ENCODE measurements at regions not wholly inside any gene's neighbourhood (a gene's known extent, or its start where the extent isn't known, plus 50 kb on each side); places are given as distances from the start of the nearest gene placed in this dataset.

DNA sequence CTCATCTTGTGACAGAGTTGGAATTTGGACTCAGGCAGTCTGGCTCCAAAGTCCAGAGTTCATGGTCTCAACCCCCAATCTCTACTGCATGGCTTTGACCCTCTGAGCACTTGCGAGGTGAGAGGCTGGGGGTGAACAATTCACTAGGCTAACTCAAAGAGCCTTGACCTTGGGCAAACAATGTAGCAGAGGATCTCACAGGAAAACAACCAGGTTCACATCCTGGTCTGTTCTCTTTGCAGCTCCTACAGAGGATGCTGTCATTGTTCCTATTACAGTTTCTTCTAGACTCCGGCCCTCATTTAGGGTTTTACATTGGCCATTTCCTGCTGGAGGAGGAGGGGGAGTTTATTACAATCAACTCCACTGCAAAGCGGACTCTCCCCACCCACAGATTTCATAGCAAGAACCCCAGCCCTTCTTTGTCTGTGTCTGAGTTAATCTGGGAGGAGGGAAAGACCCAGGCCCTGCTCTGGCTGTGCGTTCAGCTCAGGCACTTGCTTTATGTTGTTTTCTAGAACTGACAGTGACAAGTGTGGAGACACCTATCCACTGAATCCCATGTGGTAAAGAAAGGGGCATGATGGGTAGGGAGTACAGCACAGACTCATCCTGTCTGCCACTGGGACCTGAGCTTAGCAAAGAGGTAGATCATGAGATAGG is 101.6 kb downstream of the LBH start:
- TF ChIP-seq POLR2AphosphoS5 (IDR thresholded peaks at IDR 0.05; ENCODE audit: low read depth, low read length) (no peak), POLR2A (IDR thresholded peaks at IDR 0.05; ENCODE audit: low read depth, low read length) (no peak), TAF1 (IDR thresholded peaks at IDR 0.05; ENCODE audit: borderline replicate concordance, low read depth, low read length) (no peak)

Measured in GM12892 (cell line).